GM12865 (cell line): ENCODE measurements at regions not wholly inside any gene's neighbourhood (a gene's known extent, or its start where the extent isn't known, plus 50 kb on each side); places are given as distances from the start of the nearest gene placed in this dataset.
"Not testable (repeated sequence)": the region's sequence is repeated elsewhere in the genome, so short reads cannot be mapped to it uniquely, and the experiment has no call there.

ENCODE experiments used
- DNase-seq: peaks from one replicate; pipeline ENCODE4 v3.0.0; 2010; ENCODE audit warnings: low read depth
- H3K4me3 ChIP-seq: 2 replicates; pipeline ENCODE4 v1.5.1; 2011; ENCODE audit warnings: mild to moderate bottlenecking, low read depth, low read length, control low read depth
- CTCF ChIP-seq: IDR thresholded peaks from 2 replicates; pipeline ENCODE4 v1.5.1; 2011; ENCODE audit warnings: low read length, control low read depth, low read depth, inconsistent platforms; ENCODE audit not compliant: insufficient read depth; ENCODE audit errors: missing control alignments

- peak overlapping the region; percentile 56 for H3K4me3 ChIP-seq
- DNase-seq = peak; percentile 80
- TF ChIP-seq CTCF = no peak
Observed at GRCh38 chr20:48359692-48360341, 468.0 kb downstream of the PREX1 start.

GRCh38 chr20:48359055-48359390, 468.8 kb downstream of the PREX1 start:
- DNase-seq, H3K4me3 ChIP-seq: not testable (repeated sequence)

GRCh38 chr20:48358176-48359054, 469.4 kb downstream of the PREX1 start:
- DNase-seq = no peak
- no peak for TF ChIP-seq CTCF
- H3K4me3 ChIP-seq = no peak overlapping the region

- DNase-seq = no peak
- no peak for TF ChIP-seq CTCF
- H3K4me3 ChIP-seq = no peak overlapping the region
Observed at GRCh38 chr20:48357714-48358113, 470.1 kb downstream of the PREX1 start.

- no peak overlapping the region for H3K4me3 ChIP-seq
- DNase-seq = no peak
- no peak for TF ChIP-seq CTCF
Observed at GRCh38 chr20:48354903-48355302, 472.9 kb downstream of the PREX1 start.

GRCh38 chr20:48354320-48354876, 473.4 kb downstream of the PREX1 start:
- no peak for TF ChIP-seq CTCF
- H3K4me3 ChIP-seq = no peak overlapping the region
- no peak for DNase-seq

- no peak for TF ChIP-seq CTCF
- DNase-seq = no peak
- H3K4me3 ChIP-seq = no peak overlapping the region
Observed at GRCh38 chr20:48352628-48353027, 475.2 kb downstream of the PREX1 start.
